ENCODE measurements at regions not wholly inside any gene's neighbourhood (a gene's known extent, or its start where the extent isn't known, plus 50 kb on each side); places are given as distances from the start of the nearest gene placed in this dataset.
A peak's percentile ranks its signal among the peaks of the same experiment; 100 is the strongest.

DNA sequence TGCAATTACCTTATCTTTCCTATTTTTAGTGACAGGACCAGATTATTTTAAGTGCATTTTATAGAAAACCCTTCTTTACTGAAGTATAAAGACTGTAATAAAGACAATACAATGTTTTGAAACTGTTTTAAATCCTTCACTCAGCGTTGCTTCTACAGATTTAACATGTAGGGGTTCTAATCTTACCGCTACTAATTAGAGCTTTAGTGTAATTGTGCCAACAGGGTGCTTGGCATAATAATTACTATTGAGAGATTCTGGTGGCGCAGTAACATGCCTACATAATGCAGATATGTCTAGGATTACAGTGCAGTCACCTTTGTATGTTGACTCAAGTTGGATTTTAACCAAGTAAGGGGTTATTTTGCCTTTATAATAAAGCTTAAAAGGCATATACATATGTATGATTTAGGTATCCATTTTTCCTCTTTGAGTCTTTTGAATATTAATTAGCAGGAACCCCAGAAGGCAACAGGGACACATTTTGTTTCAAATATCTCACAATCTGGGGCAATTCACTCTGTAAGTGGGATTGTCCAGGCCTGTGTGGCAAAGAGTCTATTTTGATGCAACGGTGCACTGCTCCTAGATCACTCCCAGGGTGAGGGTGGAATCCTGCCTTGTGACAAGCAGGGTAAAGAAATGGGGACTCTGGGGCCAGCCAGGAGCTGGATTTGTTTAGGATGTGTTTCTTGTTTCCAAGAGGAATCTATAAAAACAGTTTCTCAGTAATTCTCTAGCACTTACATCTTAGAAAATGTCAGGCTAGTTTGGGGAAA, 604.7 kb upstream of the SALL1 start:
- no peak for DNase-seq
- Histone ChIP-seq H3K36me3 (no peaks in the 10 kb centered on the region), H3K27ac (peak overlapping the region; percentile 79), H3K4me3 (ENCODE audit: low read depth, low read length) (no peak overlapping the region), H3K9me3 (ENCODE audit: severe bottlenecking) (no peaks in the 10 kb centered on the region), H3K27me3 (ENCODE audit: insufficient read depth, low read depth, severe bottlenecking) (no peaks in the 10 kb centered on the region)
- TF ChIP-seq, protein P1, sequence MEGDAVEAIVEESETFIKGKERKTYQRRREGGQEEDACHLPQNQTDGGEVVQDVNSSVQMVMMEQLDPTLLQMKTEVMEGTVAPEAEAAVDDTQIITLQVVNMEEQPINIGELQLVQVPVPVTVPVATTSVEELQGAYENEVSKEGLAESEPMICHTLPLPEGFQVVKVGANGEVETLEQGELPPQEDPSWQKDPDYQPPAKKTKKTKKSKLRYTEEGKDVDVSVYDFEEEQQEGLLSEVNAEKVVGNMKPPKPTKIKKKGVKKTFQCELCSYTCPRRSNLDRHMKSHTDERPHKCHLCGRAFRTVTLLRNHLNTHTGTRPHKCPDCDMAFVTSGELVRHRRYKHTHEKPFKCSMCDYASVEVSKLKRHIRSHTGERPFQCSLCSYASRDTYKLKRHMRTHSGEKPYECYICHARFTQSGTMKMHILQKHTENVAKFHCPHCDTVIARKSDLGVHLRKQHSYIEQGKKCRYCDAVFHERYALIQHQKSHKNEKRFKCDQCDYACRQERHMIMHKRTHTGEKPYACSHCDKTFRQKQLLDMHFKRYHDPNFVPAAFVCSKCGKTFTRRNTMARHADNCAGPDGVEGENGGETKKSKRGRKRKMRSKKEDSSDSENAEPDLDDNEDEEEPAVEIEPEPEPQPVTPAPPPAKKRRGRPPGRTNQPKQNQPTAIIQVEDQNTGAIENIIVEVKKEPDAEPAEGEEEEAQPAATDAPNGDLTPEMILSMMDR (IDR thresholded peaks at IDR 0.05; ENCODE audit: low read depth, low read length) = no peak

DNA sequence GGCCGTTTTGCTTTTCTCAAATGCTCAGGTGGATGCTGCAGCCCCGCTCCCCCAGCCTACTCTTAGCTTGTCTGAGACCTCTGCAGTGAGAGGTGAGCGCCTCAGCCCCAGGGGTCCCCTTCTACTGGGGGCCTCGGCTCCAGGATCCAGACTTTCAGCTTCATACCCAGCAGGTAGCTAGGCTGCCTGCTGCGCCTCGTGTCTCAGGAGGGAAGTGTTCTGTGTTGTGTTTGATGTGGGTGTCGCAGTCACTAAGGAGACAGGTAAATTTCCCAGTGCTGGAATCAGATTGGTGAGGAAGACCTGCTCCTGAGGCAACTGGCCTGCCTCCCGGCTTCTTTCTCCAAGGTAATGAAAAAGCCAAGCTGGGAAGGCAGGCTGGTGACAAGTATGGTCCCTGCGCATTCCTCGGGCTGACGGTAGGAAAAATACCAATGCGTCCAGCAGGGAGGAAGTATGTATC, 604.0 kb upstream of the SALL1 start:
- Histone ChIP-seq H3K27me3 (ENCODE audit: insufficient read depth, low read depth, severe bottlenecking) (no peaks in the 10 kb centered on the region), H3K4me3 (ENCODE audit: low read depth, low read length) (no peak overlapping the region), H3K27ac (peak overlapping the region; percentile 79), H3K36me3 (no peaks in the 10 kb centered on the region), H3K9me3 (ENCODE audit: severe bottlenecking) (no peaks in the 10 kb centered on the region)
- DNase-seq = no peak
- TF ChIP-seq, protein P1 (IDR thresholded peaks at IDR 0.05; ENCODE audit: low read depth, low read length) = no peak

DNA sequence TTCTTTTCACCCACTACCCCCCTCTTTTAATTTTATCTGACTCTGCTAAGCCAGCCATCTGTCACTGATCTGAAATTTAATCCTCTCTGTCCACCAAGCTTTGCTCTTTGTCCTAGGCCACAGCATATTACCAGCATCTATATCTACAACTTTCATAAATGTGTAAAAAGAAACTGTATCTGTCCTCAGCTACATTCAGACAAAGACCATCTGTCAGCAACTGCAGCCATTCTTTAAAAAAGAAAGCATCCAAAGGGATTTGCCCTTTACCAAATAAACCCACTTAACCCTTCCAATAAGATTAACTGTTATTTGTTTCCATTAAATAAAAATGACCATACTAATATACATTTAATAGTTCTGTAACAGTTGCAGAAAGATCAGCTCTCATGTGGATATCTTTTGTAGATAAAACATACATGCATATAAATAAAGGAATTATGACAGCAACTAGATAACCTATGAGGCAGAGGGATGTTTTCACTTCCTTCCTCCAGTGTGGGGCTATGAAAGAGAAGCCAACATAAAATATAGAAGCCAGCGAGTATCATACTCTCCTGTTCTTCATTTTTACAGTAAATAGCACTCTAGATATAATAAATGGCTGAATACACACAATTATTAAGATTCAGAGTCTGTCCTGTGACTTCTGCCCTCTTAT, 602.5 kb upstream of the SALL1 start:
- no peaks in the 10 kb centered on the region for H3K27me3 ChIP-seq (ENCODE audit: insufficient read depth, low read depth, severe bottlenecking)
- DNase-seq = peak; percentile 42
- TF ChIP-seq, protein P1 (IDR thresholded peaks at IDR 0.05; ENCODE audit: low read depth, low read length) = no peak
- peak overlapping the region; percentile 79 for H3K27ac ChIP-seq
- H3K9me3 ChIP-seq (ENCODE audit: severe bottlenecking) = no peaks in the 10 kb centered on the region
- H3K36me3 ChIP-seq = no peaks in the 10 kb centered on the region
- no peak overlapping the region for H3K4me3 ChIP-seq (ENCODE audit: low read depth, low read length)

DNA sequence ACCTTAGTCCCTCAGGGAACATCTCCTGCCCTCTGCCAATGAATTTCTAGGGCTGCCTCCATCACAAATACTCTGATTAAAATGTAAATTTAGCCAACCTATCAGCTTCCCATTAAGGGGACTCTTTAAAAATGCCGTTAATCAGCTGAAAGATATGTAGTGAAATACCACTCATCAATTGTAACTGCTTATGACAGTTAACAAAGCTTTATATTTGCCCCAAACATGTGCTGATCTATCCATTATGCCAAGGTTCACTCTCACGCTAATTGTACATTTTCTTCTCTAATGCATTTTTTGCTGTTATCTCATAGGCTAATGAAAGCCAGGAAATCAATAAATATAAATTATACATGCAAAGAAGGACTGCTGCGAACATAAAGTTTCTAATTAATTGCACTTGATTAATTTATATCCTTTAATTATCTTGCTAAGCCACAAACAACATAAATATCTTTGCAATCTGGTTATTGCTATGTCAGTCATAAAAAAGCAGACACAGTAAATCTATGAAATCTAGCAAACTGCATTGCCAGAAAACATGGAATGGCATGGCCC, 601.4 kb upstream of the SALL1 start:
- DNase-seq = no peak
- H3K27ac ChIP-seq = peak overlapping the region; percentile 79
- no peaks in the 10 kb centered on the region for H3K36me3 ChIP-seq
- no peak overlapping the region for H3K4me3 ChIP-seq (ENCODE audit: low read depth, low read length)
- H3K27me3 ChIP-seq (ENCODE audit: insufficient read depth, low read depth, severe bottlenecking) = no peaks in the 10 kb centered on the region
- H3K9me3 ChIP-seq (ENCODE audit: severe bottlenecking) = no peaks in the 10 kb centered on the region
- TF ChIP-seq, protein P1 (IDR thresholded peaks at IDR 0.05; ENCODE audit: low read depth, low read length) = no peak

DNA sequence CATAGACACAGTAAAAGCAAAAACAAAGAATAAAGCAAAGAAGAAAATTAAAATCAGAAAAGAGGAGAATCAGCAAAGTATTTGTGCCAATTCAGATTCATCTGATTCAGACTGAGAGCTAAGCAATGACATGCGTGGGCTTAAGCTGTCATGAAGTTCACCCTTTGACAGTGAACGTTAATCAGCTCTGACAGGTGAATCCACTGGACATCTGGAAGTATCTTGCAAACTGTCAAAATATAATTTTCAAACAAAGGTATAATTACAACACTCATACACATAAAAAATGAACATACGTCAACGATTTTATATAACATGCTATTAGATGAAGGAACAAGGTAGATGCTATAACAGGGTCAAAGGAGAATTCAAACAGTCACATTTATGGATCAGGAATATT, 596.3 kb upstream of the SALL1 start:
- Histone ChIP-seq H3K36me3 (no peaks in the 10 kb centered on the region), H3K27ac (peak overlapping the region; percentile 69), H3K4me3 (ENCODE audit: low read depth, low read length) (no peak overlapping the region), H3K27me3 (ENCODE audit: insufficient read depth, low read depth, severe bottlenecking) (no peaks in the 10 kb centered on the region), H3K9me3 (ENCODE audit: severe bottlenecking) (peaks cover 3% of the 10 kb centered on the region)
- TF ChIP-seq, protein P1 (IDR thresholded peaks at IDR 0.05; ENCODE audit: low read depth, low read length) = no peak
- no peak for DNase-seq
